ENCODE measurements at regions not wholly inside any gene's neighbourhood (a gene's known extent, or its start where the extent isn't known, plus 50 kb on each side); places are given as distances from the start of the nearest gene placed in this dataset.

DNA sequence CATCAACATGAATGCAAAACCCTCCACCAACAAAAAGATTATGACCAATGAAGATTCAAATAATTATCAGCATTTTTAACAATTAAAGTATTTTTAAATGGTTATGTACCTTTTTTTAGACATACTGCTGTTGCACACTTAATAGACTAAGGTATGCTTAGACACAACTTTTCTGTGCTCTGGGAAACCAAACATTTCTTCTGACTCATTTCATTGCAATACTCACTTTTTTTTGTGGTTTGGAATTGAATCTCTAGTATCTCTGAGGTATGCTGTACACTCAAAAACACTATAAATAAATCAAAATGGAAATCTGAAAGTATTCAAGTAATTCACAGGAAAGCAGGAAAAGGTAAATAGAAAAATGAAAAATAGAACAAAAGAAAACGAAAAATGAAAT, 247.9 kb upstream of the POU3F3 start (continued):
- TF ChIP-seq, protein P1, sequence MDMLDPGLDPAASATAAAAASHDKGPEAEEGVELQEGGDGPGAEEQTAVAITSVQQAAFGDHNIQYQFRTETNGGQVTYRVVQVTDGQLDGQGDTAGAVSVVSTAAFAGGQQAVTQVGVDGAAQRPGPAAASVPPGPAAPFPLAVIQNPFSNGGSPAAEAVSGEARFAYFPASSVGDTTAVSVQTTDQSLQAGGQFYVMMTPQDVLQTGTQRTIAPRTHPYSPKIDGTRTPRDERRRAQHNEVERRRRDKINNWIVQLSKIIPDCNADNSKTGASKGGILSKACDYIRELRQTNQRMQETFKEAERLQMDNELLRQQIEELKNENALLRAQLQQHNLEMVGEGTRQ (IDR thresholded peaks at IDR 0.05; ENCODE audit: low read length): no peak
- TF ChIP-seq CHD7 (IDR thresholded peaks at IDR 0.05; ENCODE audit: insufficient replicate concordance, low read length): no peak
- TF ChIP-seq RAD21 (IDR thresholded peaks at IDR 0.05 in 1 of 2, conservative IDR thresholded peaks at IDR 0.05 in 1 of 2; ENCODE audit: low read depth in 2 of 2, low read length in 2 of 2): no peak
- TF ChIP-seq RXRA (IDR thresholded peaks at IDR 0.05; ENCODE audit: insufficient read depth, low read depth, low read length): no peak

Measured in H1 (cell line).